OCI-LY3 (cell line): ENCODE measurements at regions not wholly inside any gene's neighbourhood (a gene's known extent, or its start where the extent isn't known, plus 50 kb on each side); places are given as distances from the start of the nearest gene placed in this dataset.

ENCODE experiments used
- EZH2phosphoT487 ChIP-seq: fragments of 200-600 bp; shearing (Covaris generic); IDR thresholded peaks from 2 replicates; pipeline ENCODE4 v1.6.1; 2018; ENCODE audit warnings: antibody characterized with exemption, mixed run types, low read depth
- TF ChIP-seq, protein P1 (sequence below): fragments of 200-600, 300-600 bp; sonication (generic); IDR thresholded peaks from 2 replicates; pipeline ENCODE4 v1.5.1; 2014; ENCODE audit warnings: antibody characterized with exemption, low read length, low read depth

GRCh38 chr14:46323404-46323762 is 328.2 kb downstream of the RPL10L start:
- TF ChIP-seq, protein P1, sequence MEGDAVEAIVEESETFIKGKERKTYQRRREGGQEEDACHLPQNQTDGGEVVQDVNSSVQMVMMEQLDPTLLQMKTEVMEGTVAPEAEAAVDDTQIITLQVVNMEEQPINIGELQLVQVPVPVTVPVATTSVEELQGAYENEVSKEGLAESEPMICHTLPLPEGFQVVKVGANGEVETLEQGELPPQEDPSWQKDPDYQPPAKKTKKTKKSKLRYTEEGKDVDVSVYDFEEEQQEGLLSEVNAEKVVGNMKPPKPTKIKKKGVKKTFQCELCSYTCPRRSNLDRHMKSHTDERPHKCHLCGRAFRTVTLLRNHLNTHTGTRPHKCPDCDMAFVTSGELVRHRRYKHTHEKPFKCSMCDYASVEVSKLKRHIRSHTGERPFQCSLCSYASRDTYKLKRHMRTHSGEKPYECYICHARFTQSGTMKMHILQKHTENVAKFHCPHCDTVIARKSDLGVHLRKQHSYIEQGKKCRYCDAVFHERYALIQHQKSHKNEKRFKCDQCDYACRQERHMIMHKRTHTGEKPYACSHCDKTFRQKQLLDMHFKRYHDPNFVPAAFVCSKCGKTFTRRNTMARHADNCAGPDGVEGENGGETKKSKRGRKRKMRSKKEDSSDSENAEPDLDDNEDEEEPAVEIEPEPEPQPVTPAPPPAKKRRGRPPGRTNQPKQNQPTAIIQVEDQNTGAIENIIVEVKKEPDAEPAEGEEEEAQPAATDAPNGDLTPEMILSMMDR, result no peak
- no peak for TF ChIP-seq EZH2phosphoT487
